K562 (cell line): ENCODE measurements at regions not wholly inside any gene's neighbourhood (a gene's known extent, or its start where the extent isn't known, plus 50 kb on each side); places are given as distances from the start of the nearest gene placed in this dataset.

Experiments
- ARID2 ChIP-seq: fragments of 450-650 bp; IDR thresholded peaks from 2 replicates; pipeline ENCODE4 v1.6.1; 2017; ENCODE audit warnings: antibody characterized with exemption, mild to moderate bottlenecking
- EP300 ChIP-seq: IDR thresholded peaks from 2 replicates; pipeline ENCODE4 v1.6.1; 2012; ENCODE audit warnings: low read length, improper control_type of control experiment
- HCFC1 ChIP-seq: IDR thresholded peaks from 2 replicates; pipeline ENCODE4 v1.6.1; 2012; ENCODE audit warnings: low read depth, low read length, improper control_type of control experiment
- HSF4 ChIP-seq: fragments of 250-450 bp; sonication (Bioruptor Pico); IDR thresholded peaks from 2 replicates; pipeline ENCODE4 v2.1.2; 2022; ENCODE audit warnings: mild to moderate bottlenecking, moderate library complexity, borderline replicate concordance
- TEAD4 ChIP-seq, 2 experiments: sonication (generic) in 1 of 2; formaldehyde crosslinking in 1 of 2; IDR thresholded peaks; 2 replicates each; pipeline versions ENCODE4 v1.6.1 to v1.8.0; 2012 to 2022; ENCODE audit warnings: borderline replicate concordance in 1 of 2, inconsistent platforms in 1 of 2, low read length in 1 of 2, mild to moderate bottlenecking in 1 of 2, missing genetic modification reagents in 1 of 2
- YY1 ChIP-seq, 3 experiments: IDR thresholded peaks; 2 replicates each; pipeline ENCODE4 v1.6.1; 2011; ENCODE audit warnings: low read length in 2 of 3, mild to moderate bottlenecking in 2 of 3, moderate library complexity in 2 of 3, borderline replicate concordance in 1 of 3, control low read depth in 1 of 3, low read depth in 1 of 3; ENCODE audit not compliant: insufficient read depth in 3 of 3, insufficient replicate concordance in 2 of 3, control insufficient read depth in 1 of 3, insufficient read length in 1 of 3; ENCODE audit errors: extremely low read depth in 1 of 3

GRCh38 chr10:3235395-3235794, 62.8 kb upstream of the PITRM1 start:
- TF ChIP-seq YY1 (IDR thresholded peaks at IDR 0.05; ENCODE audit: borderline replicate concordance in 1 of 3, control insufficient read depth in 1 of 3, extremely low read depth in 1 of 3, insufficient read depth in 3 of 3, insufficient read length in 1 of 3, insufficient replicate concordance in 2 of 3, low read depth in 1 of 3, low read length in 2 of 3) (no peak), ARID2 (no peak), HSF4 (CRISPR knock-in tag) (no peak), HCFC1 (no peak), EP300 (no peak), TEAD4 (IDR thresholded peaks at IDR 0.05; ENCODE audit: low read length) (no peak), TEAD4 (CRISPR knock-in tag; IDR thresholded peaks at IDR 0.05; ENCODE audit: borderline replicate concordance) (no peak)
